NOMO-1 treated with DMSO at 0.1 percent for 48 hours (cell line): ENCODE measurements at regions not wholly inside any gene's neighbourhood (a gene's known extent, or its start where the extent isn't known, plus 50 kb on each side); places are given as distances from the start of the nearest gene placed in this dataset.
"Not testable (repeated sequence)": the region's sequence is repeated elsewhere in the genome, so short reads cannot be mapped to it uniquely, and the experiment has no call there.

Experiments
- DNase-seq: peaks from one replicate; lab custom pipeline; 2025; ENCODE audit not compliant: unreplicated experiment; lab: John Stamatoyannopoulos, UW

- no peak for DNase-seq
Observed at GRCh38 chr12:63040526-63041220, 105.7 kb upstream of the PPM1H start.

DNA sequence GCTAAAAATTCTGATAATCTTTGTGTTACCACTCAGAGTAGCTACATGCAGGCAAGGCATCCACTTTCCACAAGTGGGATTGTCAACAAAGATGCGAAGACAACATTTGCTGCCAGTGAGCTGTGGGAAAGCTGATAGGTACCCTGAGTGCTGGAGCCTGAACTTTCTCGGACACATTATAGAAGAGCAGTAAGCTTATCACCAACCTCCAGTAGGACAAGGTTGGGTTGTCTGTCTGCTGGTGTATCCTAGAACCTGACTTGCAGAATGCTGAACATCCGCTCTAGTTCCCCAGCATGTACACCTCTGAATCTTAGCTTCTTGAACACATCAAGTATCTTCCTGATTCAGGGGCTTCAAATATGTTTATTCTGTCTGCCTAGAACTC, 103.8 kb upstream of the PPM1H start:
- no peak for DNase-seq

DNA sequence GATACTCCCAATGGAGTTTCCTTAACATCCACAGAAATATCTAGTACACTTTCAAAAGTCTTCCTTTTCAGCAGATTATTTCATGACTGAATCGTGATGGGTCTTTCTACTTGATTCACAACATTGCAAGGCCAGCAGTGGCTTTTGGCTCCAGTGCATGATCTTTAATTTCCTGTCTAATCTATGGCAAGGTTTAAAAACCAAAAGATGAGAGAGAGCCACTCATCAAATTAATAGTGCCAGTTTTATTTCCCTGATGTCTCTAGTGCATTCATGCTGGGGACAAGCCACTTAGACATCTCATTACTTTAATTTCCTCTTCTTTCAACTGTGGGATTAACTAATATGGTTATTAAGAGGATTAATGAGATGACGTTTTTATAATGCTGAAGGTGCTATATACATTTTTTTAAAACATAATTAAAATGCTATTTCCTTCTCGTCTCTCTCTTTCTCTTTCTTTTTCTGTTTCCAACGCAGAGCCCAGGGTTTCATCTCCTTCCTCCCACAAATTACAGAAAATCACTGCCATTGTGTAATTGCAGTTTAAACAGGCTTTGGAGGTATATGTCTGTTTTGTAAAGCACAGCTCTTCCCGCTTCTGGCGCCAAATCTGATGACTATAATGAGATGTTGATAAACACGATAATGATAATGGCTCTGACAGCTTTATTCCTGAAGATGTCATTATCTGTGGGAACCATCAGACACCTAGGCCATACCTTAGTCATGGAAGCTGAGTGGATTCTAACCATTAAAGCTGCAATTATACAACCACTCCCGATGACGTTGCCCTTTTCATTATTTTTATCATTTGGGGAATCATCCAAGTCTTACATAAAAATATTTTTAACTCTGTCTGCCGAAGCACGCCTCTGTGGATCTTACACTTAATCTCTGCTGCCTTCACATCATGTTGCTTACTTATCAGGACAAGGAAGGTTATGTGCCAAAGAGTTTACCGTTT, 103.1 kb upstream of the PPM1H start:
- DNase-seq = no peak

- no peak for DNase-seq
Observed at GRCh38 chr12:63036974-63037335, 102.0 kb upstream of the PPM1H start.

- DNase-seq = no peak
Observed at GRCh38 chr12:63036216-63036973, 101.4 kb upstream of the PPM1H start.

- no peak for DNase-seq
Observed at GRCh38 chr12:63034601-63035000, 99.7 kb upstream of the PPM1H start.

DNA sequence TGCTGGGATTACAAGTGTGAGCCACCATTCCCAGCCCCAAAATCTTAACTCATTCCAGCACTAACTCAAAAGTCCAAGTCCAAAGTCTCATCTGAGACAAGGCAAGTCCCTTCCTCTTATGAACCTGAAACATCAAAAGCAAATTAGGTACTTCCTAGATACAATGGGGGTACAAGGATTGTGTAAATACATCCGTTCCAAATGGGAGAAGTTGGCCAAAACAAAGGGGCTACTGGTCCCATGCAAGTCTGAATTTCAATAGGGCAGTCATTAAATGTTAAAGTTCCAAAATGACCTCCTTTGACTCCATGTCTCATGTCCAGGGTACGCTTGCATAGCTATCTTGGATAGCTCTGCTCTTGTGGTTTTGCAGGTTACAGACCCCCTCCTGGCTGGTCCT, 94.7 kb upstream of the PPM1H start:
- no peak for DNase-seq

GRCh38 chr12:63028951-63029350, 94.0 kb upstream of the PPM1H start:
- no peak for DNase-seq

DNA sequence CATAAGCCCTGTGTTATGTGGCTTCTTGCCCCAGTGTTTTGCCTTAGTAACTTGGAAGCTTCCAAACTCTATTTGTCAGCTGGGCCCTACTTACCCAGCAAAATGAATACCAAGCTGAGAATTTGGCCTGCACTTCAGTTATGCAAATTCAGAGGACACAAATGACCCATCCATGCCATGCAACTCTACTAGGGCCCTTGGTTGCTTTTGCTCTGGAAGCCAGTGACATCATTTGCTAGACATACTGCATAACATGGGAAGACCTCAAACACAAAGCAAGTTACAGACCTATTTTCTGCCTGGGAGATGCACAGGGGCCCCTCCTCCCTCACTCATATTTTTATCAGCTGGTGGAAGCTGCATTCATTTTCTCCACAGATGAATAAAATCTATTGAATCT, 90.2 kb upstream of the PPM1H start:
- DNase-seq = no peak

GRCh38 chr12:63023926-63024325, 89.0 kb upstream of the PPM1H start:
- no peak for DNase-seq

DNA sequence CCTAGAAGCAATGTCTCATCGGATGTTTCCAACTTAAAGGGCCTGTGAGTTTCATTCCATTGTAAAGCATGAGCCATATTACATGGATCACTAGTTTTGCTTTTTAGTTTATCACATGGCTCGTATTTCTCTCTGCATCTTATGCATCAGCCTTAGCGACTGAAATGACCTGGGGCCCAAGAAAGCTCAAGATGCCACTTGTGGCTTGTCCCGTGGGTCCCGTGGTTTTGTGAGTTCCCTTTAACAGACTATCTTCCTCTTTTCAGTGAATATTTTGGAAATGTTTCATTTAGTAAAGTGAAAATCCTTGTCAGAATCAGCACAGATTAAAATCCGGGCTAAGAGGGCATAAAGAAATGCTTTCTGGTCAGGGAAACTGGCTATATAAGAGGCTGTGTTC, 86.2 kb upstream of the PPM1H start:
- DNase-seq = peak; percentile 19

- DNase-seq = no peak
Observed at GRCh38 chr12:63020269-63020668, 85.3 kb upstream of the PPM1H start.

- no peak for DNase-seq
Observed at GRCh38 chr12:63018273-63018672, 83.3 kb upstream of the PPM1H start.

DNA sequence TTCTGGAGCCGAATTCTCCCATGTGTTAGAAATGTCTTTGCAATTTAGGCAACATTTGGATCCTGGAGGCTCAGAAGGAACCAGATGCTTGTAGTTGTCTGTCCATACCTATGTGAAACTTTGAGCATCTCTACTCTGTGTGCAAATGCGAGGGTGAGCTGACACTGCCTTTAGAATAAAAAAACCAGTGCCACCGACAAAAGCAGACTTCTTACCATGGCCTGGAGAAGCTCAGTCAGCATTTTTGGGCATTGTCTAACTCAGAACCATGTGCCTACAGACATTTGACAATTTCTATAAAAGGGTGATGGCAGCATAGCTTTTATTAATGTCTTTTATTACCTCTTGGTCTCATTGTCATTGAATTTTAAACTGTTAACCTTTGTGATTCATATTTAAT, 78.4 kb upstream of the PPM1H start:
- no peak for DNase-seq

DNA sequence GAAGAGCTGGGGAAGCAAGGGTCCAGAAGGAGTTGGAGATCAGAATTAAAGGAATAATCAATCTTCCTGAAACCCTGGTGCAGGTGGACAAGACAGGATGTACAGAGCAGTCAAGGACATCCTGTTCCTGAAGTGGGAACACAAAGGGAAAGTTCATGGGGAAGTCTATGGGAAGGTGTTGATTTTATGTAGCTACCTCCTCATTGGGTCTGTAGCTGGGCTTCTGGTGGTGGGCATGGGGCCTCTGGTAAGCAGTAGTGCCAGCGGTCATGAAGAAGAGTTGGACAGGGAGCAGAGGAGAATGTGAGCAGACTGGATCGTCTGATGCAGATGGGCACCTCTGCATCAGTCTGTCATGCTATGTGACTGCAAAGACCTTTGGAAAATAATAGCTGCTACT, 75.7 kb upstream of the PPM1H start:
- DNase-seq = no peak

GRCh38 chr12:63008372-63008771, 73.4 kb upstream of the PPM1H start:
- no peak for DNase-seq

DNA sequence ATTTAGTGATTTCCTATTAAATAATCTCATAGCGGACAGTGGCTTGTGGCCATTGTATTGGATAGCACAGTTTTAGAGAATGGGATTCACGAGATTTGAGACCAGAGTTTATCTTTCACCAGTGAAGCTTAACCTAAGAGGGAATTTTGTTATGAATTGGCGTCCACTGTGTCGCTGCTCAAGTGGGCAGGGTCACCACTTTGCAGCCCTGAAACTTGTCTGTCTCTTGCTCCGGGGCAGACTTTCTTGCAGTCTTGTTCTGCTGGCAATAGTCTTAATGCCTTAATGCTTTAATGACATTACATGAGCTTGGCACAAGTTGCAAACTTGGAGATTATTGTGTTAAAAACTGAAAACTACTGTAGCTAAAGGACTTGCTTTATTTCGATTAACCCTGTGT, 72.8 kb upstream of the PPM1H start:
- DNase-seq = no peak

DNA sequence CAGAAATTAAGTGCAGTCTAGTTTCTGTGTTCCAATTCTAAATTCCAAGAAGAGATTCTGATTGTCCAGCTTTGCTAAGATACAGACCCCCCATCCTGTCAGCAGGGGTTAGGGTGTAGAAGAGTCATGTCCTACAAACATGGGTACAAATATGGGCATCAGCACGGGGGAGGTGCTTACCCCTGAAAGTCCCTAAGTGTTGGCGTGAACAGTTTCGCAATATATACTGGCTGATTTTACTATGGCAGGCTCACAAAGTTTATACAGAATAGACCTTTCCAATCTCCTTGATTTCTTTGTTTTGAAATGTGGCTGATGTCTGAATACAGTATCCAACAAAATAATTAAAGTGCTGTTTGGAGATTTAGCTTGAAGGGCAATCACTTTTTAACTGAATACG, 71.6 kb upstream of the PPM1H start:
- no peak for DNase-seq

DNA sequence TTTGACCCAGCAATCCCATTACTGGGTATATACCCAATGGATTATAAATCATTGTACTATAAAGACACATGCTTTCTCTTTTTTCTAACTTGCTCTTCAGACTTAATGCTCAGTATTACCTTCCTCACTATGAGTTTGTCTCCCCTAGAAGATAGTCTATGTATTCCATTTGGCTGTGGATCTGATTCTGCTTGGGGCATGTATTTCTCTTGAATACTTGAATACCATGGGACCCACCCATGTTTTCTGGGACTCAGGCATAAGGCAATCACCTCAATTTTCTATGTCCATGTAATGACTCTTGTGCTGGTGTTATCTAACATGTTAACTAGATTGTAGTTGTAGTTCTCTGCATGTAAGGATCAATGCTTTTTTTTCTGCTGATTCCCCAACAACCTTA, 70.4 kb upstream of the PPM1H start:
- no peak for DNase-seq

GRCh38 chr12:63003223-63003819, 68.4 kb upstream of the PPM1H start:
- DNase-seq = no peak

- not testable (repeated sequence) for DNase-seq
Observed at GRCh38 chr12:63002059-63002458, 67.1 kb upstream of the PPM1H start.
